IPS-NIHi7 (cell line): ENCODE measurements at regions not wholly inside any gene's neighbourhood (a gene's known extent, or its start where the extent isn't known, plus 50 kb on each side); places are given as distances from the start of the nearest gene placed in this dataset.
"Not testable (repeated sequence)": the region's sequence is repeated elsewhere in the genome, so short reads cannot be mapped to it uniquely, and the experiment has no call there.

Experiments used
- DNase-seq: peaks from one replicate; pipeline ENCODE4 v3.0.0; 2012; ENCODE audit warnings: mixed read lengths; ENCODE audit errors: extremely low spot score

DNA sequence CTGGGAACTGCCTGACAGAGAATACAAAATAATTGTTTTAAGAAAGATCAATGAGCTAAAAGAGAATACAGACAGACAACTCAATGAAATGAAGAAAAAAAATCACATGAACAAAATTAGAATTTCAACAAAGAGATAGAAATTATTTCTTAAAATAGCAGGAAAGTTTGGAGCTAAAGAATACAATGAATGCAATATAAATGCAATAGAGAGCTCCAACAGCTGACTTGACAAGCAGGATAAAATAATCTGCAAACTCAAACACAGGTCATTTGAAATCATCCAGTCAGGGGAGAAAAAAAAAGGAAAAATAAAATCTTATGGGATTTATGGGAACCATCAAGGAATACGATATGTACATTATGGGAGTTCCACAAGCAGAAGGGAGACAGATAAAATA is 902.7 kb upstream of the ZEB2 start:
- DNase-seq = no peak

DNA sequence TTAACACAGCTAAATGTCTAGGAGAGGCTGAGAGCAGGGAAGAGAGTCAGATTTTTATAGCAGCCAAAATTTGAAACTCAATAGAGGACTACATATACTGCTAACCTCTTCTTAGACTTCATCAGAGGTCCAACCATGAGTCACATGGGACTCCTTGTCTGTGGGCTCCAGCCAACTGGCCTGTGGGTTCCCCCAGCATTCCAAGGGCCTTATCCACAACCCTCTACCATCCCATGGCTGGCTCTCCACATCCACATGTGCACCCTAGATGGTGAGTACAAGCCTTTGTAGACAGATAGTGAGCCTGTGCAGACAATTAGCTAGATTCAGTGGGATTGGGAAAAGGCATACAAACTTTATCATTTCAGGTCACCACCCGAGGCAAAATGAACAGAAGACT is 901.9 kb upstream of the ZEB2 start:
- DNase-seq = no peak

DNA sequence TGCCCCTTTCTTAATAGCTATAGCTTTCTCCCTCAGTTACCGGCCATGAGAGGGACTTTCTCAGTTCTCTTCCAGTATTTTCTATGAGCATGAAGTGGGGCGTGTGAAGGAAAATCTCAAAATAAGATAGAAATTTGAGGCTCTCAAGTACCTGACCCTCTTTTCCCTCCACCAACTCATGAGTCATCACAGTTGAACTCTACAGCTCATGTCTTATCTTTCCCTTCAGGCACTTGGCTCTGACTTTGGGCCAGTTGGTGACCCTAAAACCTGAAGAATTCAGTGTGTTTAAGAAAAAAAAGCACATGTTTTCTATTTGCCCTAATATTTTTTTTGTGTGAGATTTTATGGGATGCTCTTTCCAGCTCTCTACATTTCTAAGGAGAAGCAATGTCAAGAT is 896.7 kb upstream of the ZEB2 start:
- no peak for DNase-seq

DNA sequence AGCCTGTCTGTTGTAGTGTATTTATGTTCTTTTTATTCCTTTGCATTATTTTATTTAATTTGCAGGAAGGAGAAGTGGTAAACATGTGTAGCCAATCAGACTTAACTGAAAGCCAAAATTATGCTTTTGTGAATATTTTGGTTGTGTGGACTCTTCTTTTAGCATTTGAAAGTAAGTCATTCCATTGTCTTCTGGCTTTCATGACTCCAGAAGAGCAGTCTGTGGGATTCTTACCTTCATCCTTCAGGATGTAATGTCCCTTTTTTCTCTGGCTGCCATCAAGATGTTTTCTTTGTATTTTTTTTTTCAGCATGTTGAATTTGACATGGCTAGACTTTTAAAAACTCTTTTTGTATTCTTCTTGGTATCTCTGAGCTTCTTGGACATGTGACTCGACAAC is 895.2 kb upstream of the ZEB2 start:
- DNase-seq = no peak

DNA sequence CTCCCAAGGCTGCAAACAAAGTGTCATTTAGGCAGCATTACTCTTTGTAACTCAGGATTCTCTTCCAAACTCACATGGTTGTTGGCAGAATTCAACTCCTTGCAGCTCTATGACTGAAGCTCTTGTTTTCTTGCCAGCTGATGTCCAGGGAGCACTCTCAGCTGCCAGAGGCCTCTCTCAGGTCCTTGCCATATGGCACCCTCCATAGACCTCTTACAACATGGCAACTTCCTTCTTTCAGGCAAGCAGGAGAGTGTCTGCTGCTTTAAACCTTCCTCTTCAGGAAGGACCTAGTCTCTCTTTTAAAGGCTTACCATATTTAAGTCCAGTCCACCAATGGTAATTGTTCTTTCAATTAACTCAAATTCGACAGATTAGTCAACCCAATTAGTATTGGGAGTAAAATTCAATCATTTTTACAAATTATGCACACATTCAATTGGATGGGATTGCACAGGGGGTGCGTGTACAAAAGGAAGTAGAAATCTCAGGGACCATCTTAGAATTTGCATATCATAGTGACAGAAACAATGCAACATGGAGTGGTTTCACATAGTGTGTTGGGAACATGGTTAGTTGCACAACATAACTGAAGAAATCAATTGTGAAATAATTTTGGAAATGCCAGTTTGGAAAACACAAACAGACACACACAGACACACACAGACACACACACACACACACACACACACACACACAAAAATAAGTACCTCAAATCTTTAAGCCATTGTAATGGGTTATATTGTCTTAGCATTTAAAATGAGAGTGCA is 893.5 kb upstream of the ZEB2 start:
- no peak for DNase-seq

DNA sequence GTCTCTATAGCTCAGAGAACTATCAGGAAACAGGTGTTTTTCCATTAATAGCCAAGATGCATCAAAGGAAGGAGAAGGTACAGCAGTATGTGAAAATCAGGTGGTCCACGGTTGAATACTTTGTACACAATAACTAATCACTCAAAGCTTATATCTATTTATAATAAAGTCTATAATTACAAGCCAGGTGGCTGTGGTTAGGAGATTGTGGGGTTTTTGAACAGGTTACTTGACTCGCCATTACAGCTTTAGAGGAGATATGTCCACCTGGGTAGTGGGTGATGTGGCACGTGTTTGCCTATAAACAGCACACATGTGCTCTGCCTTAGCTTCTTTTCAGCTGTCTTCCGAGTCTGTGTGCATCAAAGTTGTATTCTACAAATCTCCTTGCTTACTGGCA is 892.2 kb upstream of the ZEB2 start:
- no peak for DNase-seq

DNA sequence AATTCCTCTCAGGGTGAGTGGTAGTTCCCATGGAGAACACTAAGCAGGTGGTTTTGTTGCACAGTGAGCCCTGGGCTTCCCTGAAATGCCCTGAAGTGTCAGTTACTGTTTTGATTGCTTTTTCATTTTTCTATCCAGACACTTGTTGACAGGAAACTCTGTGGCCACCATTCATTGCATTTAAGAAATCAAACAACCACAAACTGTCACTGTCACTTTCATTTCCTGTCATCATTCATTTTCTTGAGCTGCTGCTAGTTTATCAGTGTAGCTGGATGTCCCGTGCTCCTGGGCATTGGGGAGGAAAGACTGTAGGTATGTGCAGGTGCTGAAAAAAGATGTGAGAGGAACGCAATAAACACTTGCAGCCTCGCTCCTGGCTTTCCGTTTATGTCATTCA is 891.6 kb upstream of the ZEB2 start:
- DNase-seq = no peak

DNA sequence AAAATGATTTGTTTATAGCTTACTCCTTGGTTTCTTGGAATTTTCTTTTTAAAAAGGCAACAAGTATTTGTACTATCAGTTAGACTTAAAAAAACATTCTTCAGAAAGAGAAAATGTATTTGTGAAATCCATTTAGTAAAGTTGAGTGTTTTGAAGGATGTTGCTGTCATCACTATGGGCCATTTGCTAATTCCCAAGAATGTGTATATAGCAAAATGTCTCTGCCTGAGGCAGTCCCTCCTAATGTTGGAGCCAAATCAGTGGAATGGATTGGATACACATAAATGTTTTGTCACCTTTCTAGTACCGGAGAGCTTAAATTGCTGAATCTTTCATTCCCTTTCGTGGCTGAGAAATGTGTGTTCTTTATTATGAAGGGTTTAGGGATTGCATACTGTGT is 890.2 kb upstream of the ZEB2 start:
- no peak for DNase-seq

DNA sequence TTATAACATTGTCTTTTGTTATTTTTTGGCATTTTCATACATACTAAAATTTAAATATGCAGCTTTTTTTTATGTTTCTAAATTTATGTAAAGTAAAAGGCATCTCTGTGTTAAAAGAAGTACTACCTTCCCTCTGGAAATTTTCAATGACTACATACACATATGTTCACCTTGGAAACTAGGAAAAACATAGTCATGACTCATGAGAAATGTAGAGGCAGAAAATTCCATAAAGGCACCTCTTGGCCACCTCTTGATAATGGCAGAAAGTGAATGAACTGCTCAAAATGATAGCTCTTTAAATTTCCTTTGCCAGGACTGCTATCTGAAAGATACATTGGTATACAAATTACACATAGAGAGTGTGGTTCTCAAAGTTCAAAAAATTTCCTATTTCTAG is 889.1 kb upstream of the ZEB2 start:
- no peak for DNase-seq

DNA sequence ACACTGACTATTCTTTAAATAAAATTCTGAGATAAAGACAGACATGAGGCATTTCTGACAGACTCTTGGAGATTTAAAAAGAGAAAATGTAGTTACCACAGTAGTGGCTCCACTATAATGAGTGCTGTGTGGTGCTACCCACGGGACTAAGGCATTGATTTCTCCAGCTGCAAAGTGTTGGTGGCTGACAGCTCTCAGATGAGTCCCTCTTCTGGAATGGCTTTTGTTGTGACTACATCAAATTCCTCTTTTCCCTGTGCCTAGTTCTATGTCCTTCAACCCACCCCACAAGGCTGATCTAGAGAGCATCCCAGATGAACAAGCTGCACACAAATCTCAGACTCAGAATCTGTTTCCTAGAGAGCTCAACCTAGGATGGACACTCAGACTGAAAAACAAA is 884.8 kb upstream of the ZEB2 start:
- no peak for DNase-seq

DNA sequence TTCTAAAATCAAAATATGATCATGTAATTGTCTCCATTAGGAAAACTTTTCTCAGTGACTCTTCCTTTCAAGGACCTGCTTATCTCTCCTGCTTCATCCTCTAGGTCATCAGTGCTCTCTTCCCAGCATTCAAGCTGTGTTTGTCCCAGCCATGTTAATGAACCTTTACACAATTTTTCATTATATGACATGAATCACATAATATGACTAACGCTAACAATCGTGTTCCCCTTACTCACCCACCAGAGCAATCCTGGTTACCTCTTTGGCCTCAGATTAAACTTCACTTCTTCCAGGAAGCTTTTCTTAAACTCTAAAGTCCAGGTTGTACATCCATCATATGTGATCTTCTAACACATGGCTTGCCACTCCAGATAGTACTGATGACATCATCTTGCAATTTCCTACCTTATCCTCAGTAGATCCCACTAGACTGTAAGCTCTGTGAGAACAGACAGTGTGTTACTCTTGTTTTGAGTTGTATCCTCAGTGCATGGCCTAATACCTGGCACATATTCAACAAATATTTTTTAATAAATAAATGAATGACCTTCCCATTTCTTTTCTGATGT is 882.9 kb upstream of the ZEB2 start:
- DNase-seq = no peak

DNA sequence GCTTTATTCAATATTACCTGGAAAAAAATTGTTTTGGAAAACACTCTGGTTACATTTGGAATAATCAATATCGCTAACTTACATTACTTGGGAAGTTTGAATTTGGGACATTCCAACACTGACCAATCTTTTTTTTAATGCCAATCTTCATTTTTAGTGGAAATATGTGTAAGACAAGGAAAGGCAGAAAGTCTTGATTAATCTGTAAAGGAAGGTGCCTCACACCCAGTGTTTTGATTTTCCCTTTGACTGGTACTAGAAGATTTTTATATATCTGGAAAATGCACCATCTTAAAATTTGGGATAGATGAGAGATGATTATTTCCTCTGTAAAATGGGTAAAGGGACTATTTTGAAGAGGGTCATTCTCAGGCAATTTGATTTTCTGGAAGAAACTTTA is 879.2 kb upstream of the ZEB2 start:
- DNase-seq = no peak

DNA sequence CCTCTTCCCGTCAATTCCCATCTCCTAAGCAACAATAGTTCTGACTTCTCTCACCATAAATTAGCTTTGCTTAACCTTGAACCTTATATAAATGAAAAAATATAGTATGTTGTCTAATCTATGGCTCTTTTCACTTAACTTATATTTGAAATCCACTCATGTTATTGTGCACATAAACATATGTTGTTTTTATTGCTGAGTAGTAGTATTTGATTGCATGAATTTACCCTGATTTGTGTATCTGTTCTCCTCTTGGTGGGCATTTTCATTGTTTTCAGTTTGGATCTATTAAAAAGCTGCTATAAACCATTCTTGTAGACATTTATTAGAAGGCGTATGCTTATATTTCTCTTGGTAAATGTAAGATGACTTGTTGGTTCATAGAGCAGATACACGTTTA is 874.3 kb upstream of the ZEB2 start:
- no peak for DNase-seq

DNA sequence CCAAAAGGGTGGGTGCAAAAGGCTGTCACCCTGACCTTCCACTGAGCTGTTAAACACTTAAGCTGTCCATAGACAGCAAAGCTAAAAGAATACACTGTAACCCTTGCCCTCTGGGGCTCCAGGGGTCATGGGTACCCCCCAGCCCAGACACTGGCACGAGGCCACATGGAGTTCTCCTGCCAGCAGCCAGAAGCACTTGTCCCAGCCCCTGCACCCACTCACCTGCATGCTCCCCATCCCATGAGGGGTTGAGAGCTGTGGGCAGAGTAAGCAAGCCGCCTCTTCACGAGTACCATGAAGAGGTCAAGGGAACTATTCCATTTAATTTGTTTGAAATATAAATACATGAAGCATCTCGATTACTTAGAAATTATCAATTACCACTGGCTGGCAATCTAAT is 867.1 kb upstream of the ZEB2 start:
- DNase-seq = no peak

DNA sequence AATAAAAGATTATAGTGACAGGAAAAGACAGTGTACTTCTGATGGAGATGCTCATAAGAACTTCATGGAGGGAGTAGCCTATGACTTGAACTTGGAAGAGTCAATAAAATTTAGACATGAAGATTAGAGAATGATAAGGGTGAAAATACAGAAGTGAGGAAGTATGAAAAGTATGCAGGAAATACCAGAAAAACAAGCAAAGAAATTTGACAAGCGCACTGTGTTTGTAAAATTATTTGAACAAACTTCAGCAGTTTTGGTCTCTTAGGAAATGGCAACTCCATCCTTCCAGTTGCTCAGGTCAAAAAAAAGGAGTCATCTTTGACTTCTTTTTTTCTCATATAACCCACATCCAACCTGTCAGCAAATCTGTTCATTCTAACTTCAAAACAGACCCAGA is 864.0 kb upstream of the ZEB2 start:
- no peak for DNase-seq

DNA sequence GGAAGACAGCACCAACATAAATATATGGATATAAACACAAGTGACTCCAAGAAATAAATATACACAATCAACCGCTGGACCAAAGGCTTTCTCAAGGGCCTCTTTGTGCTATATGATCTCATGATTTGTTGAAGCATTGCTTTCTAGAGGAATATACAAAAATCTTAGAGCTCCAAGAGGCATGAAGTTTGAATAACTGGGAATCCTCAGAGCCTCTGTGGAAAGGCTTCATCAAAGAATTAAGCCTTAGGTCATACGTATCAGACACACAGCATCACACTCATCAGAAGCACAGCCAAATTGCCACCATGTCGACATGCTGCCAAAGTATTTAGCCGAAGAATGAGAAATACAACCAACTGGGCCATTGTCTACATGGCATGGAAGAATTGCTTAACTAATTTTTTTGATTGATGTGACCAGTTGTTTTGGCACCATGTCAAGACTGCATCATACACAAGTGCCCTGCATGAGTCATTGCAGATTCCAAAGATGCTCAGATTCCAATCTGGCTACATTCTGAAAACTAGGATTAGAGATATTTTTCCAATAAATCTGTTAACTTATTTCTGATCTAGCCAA is 860.6 kb upstream of the ZEB2 start:
- DNase-seq = no peak

DNA sequence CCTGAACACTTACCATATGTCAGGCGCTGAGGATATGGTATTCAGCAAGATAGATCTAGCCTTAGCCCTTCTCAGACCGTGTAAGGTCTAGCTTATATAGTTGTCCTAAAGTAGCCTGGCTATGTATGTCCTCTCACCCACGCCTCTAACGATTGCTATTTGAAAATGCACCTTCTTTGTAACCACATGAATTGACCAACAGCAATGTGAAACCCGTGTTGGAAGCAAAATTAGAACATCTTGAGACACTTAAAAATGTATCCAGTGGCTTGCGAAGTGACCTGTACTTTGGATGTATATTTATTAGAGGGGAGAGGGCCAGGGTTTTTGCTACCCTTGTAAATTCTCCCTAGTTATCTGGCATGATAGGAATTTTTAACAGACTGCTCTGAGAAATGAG is 860.0 kb upstream of the ZEB2 start:
- DNase-seq = no peak

DNA sequence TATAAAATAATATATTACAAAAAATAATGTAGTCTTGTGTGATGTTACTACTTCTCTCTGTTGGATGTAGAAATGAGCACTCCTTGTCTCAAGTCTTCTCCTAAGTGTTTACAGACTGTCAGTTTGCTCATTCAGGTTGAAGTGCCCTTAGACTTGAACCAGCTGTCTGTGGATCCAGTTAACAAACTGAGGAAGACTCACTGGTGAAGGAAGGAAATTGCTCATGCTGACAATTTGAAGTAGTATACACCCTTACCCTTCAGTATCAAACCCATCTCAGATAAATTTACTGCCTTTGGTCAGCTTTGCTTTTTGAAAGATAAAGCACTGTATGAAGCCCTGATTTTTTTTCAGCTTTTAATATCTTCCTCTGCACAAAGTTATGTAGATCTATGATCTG is 854.2 kb upstream of the ZEB2 start:
- no peak for DNase-seq

DNA sequence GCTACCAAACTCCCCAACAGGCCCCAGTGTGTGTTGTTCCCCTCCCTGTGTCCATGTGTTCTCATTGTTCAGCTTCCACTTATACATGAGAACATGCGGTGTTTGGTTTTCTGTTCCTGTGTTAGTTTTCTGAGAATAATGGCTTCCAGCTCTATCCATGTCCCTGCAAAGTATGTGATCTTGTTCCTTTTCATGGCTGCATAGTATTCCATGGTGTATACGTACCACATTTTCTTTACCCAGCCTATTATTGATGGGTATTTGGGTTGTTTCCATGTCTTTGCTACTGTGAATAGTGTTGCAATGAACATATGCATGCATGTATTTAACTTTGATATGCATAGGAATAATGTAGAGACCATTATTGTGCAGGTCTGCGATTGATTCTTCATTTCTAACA is 847.4 kb upstream of the ZEB2 start:
- not testable (repeated sequence) for DNase-seq

DNA sequence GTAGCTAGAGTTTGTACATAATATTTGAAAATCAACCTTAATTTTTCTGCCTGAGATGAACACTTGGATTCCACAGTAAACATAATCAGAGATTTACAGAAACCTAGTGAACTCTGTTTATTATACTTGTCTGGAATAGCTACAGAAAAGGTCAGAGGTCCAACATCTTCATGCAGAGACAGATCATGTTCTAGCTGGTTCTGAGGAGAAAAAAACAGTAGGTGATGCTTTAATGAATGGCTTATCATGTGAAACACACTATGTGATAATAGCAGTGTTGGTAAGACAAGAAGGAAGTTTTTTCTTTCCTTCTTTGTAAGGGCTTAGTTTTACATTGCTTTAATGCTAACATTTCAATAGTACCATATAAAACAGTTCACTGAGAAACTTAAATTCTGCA is 846.4 kb upstream of the ZEB2 start:
- DNase-seq = no peak

DNA sequence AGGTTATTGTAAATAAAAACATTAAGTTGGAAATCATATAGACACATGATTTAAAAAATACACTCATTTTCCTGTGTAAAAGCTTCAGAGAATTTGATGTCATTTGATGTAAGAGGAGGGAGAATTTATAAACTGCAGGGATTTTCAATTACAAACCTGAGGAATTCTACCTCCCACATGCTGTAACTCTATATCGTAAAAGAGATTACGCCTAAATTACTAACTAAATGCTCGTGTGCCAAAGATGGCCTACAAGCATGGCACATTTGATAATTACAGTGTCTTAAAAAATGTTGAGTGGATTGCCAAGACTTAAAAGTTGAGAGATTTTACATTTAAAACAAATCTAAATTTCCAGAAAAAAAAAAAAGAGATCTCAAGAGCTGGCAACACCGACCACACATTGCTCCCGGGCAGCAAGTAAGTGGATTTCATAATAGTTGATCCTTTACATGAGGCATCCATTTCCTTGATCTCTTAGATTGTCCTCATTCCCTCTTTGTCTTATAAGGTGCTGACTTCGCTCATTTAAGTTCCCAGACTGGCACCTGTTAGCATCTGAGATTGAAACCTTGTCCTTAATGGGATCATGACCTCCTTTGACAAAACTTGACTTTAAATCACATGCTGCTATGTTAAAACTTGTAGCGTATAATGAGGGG is 840.3 kb upstream of the ZEB2 start:
- no peak for DNase-seq

DNA sequence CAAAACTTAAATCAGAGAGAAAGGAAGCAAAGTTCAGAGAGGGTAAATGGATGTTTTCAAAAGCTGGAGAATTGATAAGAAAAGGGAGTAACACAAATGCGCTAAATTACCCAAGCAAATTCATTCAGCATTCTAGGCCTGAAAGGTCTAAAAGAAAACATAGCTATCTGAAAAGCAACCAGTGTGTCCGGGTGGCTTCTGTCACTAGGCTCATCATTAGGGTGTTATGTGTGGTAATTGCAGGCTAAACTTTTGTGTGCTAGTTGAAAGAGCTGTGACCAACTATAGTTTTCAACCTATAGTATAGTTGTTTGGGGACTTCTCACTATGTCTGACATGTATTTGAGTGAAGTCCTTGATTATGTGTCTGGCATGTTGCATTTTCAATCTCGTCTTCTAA is 839.6 kb upstream of the ZEB2 start:
- DNase-seq = no peak

DNA sequence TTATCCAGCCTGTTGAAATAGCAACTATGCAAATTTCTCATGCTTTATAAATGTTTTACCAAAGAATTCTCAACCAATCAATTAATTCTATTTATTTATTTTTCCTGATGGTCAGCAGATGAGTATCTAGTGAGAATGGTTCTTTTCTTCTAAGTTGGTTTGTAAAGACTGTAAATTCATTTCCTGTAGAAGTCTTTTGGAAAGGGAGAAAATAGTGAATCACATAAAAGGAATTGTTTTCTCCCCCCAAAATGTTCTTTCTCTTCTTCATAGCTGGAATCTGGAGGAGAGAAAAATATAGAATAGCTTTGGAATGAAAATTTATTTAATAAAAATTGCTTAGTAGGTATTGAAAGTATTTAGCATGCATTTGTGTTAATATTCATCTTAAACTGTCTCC is 836.1 kb upstream of the ZEB2 start:
- no peak for DNase-seq
